ENCODE measurements at regions not wholly inside any gene's neighbourhood (a gene's known extent, or its start where the extent isn't known, plus 50 kb on each side); places are given as distances from the start of the nearest gene placed in this dataset.

DNA sequence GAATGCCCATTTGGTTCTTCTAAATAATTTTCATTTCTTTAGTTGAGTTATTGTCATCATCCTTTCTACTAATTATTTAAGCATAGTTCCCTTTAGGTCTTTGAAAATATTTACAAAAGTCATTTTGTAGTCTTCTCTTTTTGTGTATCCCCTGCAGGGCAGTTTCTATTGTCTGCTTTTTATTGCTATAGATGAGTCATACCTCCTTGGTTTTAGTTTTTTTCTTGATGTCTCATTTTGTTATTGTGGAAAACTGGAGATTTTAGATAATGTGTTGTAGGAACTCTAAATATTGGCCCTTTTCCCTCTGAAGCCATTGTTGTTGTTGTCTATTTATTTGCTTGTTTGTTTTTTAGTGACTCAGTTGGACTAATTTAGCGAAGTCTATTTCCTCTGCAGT is 387.9 kb downstream of the NUF2 start:
- no peak for TF ChIP-seq FOXM1 (IDR thresholded peaks at IDR 0.05; ENCODE audit: borderline replicate concordance, low read depth)
- TF ChIP-seq EP300 (IDR thresholded peaks at IDR 0.05; ENCODE audit: borderline replicate concordance) = no peak
- TF ChIP-seq CREB1 (IDR thresholded peaks at IDR 0.05; ENCODE audit: low read depth) = no peak
- TF ChIP-seq, protein P1, sequence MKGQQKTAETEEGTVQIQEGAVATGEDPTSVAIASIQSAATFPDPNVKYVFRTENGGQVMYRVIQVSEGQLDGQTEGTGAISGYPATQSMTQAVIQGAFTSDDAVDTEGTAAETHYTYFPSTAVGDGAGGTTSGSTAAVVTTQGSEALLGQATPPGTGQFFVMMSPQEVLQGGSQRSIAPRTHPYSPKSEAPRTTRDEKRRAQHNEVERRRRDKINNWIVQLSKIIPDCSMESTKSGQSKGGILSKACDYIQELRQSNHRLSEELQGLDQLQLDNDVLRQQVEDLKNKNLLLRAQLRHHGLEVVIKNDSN (IDR thresholded peaks at IDR 0.05) = no peak
- TF ChIP-seq RAD21 (IDR thresholded peaks at IDR 0.05; ENCODE audit: low read depth) = no peak
- no peak for TF ChIP-seq ZBTB7A (IDR thresholded peaks at IDR 0.05; ENCODE audit: low read depth)
- TF ChIP-seq TEAD4 (IDR thresholded peaks at IDR 0.05) = no peak
- TF ChIP-seq, protein P2, sequence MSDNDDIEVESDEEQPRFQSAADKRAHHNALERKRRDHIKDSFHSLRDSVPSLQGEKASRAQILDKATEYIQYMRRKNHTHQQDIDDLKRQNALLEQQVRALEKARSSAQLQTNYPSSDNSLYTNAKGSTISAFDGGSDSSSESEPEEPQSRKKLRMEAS (IDR thresholded peaks at IDR 0.05) = no peak
- TF ChIP-seq, protein P3, sequence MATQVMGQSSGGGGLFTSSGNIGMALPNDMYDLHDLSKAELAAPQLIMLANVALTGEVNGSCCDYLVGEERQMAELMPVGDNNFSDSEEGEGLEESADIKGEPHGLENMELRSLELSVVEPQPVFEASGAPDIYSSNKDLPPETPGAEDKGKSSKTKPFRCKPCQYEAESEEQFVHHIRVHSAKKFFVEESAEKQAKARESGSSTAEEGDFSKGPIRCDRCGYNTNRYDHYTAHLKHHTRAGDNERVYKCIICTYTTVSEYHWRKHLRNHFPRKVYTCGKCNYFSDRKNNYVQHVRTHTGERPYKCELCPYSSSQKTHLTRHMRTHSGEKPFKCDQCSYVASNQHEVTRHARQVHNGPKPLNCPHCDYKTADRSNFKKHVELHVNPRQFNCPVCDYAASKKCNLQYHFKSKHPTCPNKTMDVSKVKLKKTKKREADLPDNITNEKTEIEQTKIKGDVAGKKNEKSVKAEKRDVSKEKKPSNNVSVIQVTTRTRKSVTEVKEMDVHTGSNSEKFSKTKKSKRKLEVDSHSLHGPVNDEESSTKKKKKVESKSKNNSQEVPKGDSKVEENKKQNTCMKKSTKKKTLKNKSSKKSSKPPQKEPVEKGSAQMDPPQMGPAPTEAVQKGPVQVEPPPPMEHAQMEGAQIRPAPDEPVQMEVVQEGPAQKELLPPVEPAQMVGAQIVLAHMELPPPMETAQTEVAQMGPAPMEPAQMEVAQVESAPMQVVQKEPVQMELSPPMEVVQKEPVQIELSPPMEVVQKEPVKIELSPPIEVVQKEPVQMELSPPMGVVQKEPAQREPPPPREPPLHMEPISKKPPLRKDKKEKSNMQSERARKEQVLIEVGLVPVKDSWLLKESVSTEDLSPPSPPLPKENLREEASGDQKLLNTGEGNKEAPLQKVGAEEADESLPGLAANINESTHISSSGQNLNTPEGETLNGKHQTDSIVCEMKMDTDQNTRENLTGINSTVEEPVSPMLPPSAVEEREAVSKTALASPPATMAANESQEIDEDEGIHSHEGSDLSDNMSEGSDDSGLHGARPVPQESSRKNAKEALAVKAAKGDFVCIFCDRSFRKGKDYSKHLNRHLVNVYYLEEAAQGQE (IDR thresholded peaks at IDR 0.05; ENCODE audit: low read depth) = no peak
- no peak for TF ChIP-seq CEBPB (IDR thresholded peaks at IDR 0.05)
- TF ChIP-seq NFIC (IDR thresholded peaks at IDR 0.05) = no peak
- no peak for TF ChIP-seq TAF1 (IDR thresholded peaks at IDR 0.05; ENCODE audit: low read depth)
- TF ChIP-seq YY1 (IDR thresholded peaks at IDR 0.05; ENCODE audit: low read depth) = no peak
- no peak for TF ChIP-seq EGR1 (IDR thresholded peaks at IDR 0.05)
